ENCODE measurements at regions not wholly inside any gene's neighbourhood (a gene's known extent, or its start where the extent isn't known, plus 50 kb on each side); places are given as distances from the start of the nearest gene placed in this dataset.

DNA sequence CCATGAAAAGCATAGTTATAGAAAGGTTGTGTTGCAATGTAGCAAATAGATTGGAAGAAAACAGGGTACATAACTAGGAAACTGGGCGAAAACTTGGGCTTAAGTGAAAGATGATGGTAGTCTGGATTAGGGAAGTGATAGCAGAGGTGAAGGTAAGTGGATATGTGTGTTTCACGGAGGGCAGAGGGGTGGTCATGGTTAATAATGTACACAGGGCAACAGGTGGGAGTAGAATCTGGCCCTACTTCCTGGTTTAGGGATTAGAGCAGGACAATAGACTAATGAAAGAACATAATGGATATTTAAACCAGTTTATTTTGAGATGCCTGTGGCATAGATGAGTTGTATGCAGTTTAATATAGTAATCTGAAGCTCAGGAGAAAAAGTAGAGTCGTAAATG, 257.3 kb upstream of the SPRY2 start (continued):
- TF ChIP-seq SRF (IDR thresholded peaks at IDR 0.05; ENCODE audit: low read depth in 2 of 2, low read length in 2 of 2): no peak
- TF ChIP-seq, protein P1, sequence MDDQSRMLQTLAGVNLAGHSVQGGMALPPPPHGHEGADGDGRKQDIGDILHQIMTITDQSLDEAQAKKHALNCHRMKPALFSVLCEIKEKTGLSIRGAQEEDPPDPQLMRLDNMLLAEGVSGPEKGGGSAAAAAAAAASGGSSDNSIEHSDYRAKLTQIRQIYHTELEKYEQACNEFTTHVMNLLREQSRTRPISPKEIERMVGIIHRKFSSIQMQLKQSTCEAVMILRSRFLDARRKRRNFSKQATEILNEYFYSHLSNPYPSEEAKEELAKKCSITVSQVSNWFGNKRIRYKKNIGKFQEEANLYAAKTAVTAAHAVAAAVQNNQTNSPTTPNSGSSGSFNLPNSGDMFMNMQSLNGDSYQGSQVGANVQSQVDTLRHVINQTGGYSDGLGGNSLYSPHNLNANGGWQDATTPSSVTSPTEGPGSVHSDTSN (IDR thresholded peaks at IDR 0.05; ENCODE audit: insufficient replicate concordance, low read depth, low read length): no peak

DNA sequence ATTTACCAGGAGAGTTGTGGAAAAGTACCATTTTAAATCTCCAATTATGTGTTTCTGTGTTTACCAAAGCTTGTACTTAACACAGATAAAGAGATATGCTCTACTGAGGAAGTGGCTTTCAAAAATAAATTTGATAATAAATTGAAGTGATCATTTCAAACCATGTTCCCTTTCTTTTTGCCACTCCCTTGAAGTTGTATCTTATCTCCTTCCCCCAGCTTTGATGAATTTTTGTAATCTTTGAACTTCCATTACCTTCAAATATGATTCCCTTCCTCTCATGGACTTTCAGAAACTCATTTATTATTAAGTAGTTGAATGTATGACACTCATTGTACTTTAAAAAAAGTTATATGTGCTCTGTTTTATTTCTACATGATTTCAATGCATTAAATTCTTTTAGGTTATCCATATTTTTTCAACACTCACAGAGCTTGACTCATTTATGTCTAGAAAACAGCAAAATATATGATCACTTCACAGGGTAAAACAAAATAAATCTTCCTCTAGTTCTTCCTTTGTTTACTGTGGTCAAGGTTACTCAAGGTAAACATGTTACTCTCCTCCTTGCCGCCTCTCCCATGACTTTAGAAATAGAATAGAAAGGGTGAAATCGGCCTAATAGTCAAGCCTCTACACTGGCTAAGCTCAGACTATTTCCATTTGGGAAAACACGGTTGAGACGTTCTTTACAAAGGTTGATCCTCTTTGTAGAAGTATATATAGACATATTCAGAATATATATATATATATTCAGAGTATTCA, 251.2 kb upstream of the SPRY2 start:
- Histone ChIP-seq H3K79me2 (ENCODE audit: control insufficient read depth, insufficient read depth, low read length) (no peaks in the 10 kb centered on the region), H3K9me3 (replicated peaks; ENCODE audit: control insufficient read depth, insufficient read depth, low read length) (no peaks in the 10 kb centered on the region), H3K4me3 (no peak overlapping the region), H2AFZ (ENCODE audit: control insufficient read depth, low read depth, low read length) (no peak overlapping the region), H3K27me3 (replicated peaks in 1 of 2; ENCODE audit: control insufficient read depth in 2 of 2, insufficient read depth in 2 of 2, low read length in 1 of 2) (no peaks in the 10 kb centered on the region), H3K4me2 (ENCODE audit: control insufficient read depth, insufficient read depth) (no peak overlapping the region), H3K9ac (ENCODE audit: control insufficient read depth, insufficient read depth, low read length) (no peak overlapping the region), H4K20me1 (ENCODE audit: control insufficient read depth, insufficient read depth) (no peaks in the 10 kb centered on the region), H3K27ac (ENCODE audit: control insufficient read depth, insufficient read depth) (no peak overlapping the region), H3K36me3 (ENCODE audit: control insufficient read depth in 2 of 2, insufficient read depth in 2 of 2, low read length in 1 of 2) (no peaks in the 10 kb centered on the region), H3K4me1 (ENCODE audit: control insufficient read depth, insufficient read depth, low read length) (no peaks in the 10 kb centered on the region)
- FAIRE-seq: no peak
- BruUV-seq (replicated peaks): no TSS peak
- ATAC-seq: no peak
- RAD21 ChIA-PET (ENCODE audit: unreplicated experiment): interaction anchor here (1.0 to 1.4 kb wide), 4 partner anchors 13 to 282 kb away, joined by 3 to 4 read pairs (median 3); no protein-coding TSS in a partner anchor
- no peak for DNase-seq (ENCODE audit: low read depth, low spot score)
- intact Hi-C loops (cut with micrococcal nuclease; ENCODE audit: unreplicated experiment) (no loop called here), in situ Hi-C loops (cut with MboI) (no loop called here)
- POLR2A ChIA-PET: interaction anchor here (0.6 kb wide), 1 partner anchor 232 kb away, joined by 3 read pairs; no protein-coding TSS in a partner anchor
- SMC1A ChIA-PET (ENCODE audit: uncharacterized antibody, unreplicated experiment): interaction anchor here (1.1 to 2.0 kb wide), 7 partner anchors 8 to 249 kb away, joined by 3 to 10 read pairs (median 5); no protein-coding TSS in a partner anchor
- CTCF ChIA-PET: interaction anchor here (1.0 kb wide), 2 partner anchors 9 to 809 kb away, joined by 3 to 4 read pairs; no protein-coding TSS in a partner anchor
- 5% methylated on average over 4 of the region's 4 CpGs for WGBS (ENCODE audit: insufficient coverage, insufficient replicate concordance, low lambda C conversion rate, missing lambda C conversion rate)
- no peak for TF ChIP-seq GABPA (IDR thresholded peaks at IDR 0.05; ENCODE audit: low read depth)
- TF ChIP-seq, protein P2, sequence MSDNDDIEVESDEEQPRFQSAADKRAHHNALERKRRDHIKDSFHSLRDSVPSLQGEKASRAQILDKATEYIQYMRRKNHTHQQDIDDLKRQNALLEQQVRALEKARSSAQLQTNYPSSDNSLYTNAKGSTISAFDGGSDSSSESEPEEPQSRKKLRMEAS (IDR thresholded peaks at IDR 0.05; ENCODE audit: low read depth, low read length): no peak
- TF ChIP-seq, protein P3, sequence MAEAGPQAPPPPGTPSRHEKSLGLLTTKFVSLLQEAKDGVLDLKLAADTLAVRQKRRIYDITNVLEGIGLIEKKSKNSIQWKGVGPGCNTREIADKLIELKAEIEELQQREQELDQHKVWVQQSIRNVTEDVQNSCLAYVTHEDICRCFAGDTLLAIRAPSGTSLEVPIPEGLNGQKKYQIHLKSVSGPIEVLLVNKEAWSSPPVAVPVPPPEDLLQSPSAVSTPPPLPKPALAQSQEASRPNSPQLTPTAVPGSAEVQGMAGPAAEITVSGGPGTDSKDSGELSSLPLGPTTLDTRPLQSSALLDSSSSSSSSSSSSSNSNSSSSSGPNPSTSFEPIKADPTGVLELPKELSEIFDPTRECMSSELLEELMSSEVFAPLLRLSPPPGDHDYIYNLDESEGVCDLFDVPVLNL (IDR thresholded peaks at IDR 0.05; ENCODE audit: low read depth, low read length): no peak
- no peak for TF ChIP-seq RELA (IDR thresholded peaks at IDR 0.05; ENCODE audit: borderline replicate concordance, partially characterized antibody)
- TF ChIP-seq IKZF2 (IDR thresholded peaks at IDR 0.05): no peak
- TF ChIP-seq EP300 (IDR thresholded peaks at IDR 0.05; ENCODE audit: borderline replicate concordance in 1 of 2, control insufficient read depth in 1 of 2, low read depth in 2 of 2, low read length in 2 of 2): no peak
- no peak for TF ChIP-seq PAX5 (IDR thresholded peaks at IDR 0.05; ENCODE audit: borderline replicate concordance, low read depth, low read length)
- no peak for TF ChIP-seq CBX5 (IDR thresholded peaks at IDR 0.05; ENCODE audit: low read depth)
- TF ChIP-seq MTA3 (IDR thresholded peaks at IDR 0.05; ENCODE audit: borderline replicate concordance, low read length): no peak
- TF ChIP-seq, protein P4, sequence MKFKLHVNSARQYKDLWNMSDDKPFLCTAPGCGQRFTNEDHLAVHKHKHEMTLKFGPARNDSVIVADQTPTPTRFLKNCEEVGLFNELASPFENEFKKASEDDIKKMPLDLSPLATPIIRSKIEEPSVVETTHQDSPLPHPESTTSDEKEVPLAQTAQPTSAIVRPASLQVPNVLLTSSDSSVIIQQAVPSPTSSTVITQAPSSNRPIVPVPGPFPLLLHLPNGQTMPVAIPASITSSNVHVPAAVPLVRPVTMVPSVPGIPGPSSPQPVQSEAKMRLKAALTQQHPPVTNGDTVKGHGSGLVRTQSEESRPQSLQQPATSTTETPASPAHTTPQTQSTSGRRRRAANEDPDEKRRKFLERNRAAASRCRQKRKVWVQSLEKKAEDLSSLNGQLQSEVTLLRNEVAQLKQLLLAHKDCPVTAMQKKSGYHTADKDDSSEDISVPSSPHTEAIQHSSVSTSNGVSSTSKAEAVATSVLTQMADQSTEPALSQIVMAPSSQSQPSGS (IDR thresholded peaks at IDR 0.05; ENCODE audit: low read length): no peak
- no peak for TF ChIP-seq NBN (IDR thresholded peaks at IDR 0.05)
- TF ChIP-seq MYB (IDR thresholded peaks at IDR 0.05; ENCODE audit: borderline replicate concordance, low read depth, low read length): no peak
- no peak for TF ChIP-seq SMC3 (IDR thresholded peaks at IDR 0.05; ENCODE audit: borderline replicate concordance, low read length)

Measured in GM12878 (cell line).